ENCODE measurements at regions not wholly inside any gene's neighbourhood (a gene's known extent, or its start where the extent isn't known, plus 50 kb on each side); places are given as distances from the start of the nearest gene placed in this dataset.

GRCh38 chr21:35840949-35841348 is 219.4 kb downstream of the SETD4 start:
- Histone ChIP-seq H3K27ac (ENCODE audit: low read length) (no peak overlapping the region), H3K4me3 (ENCODE audit: low read length) (no peak overlapping the region), H3K4me1 (ENCODE audit: control insufficient read depth, insufficient read depth, low read length) (no peaks in the 10 kb centered on the region), H3K36me3 (ENCODE audit: control insufficient read depth, insufficient read depth, low read length) (no peaks in the 10 kb centered on the region), H3K27me3 (ENCODE audit: control insufficient read depth, insufficient read depth, low read length) (no peaks in the 10 kb centered on the region), H3K9me3 (ENCODE audit: control insufficient read depth, insufficient read depth, low read length) (no peaks in the 10 kb centered on the region)
- 66% methylated on average over 2 of the region's 2 CpGs for WGBS (ENCODE audit: insufficient coverage)
- intact Hi-C loops (cut with micrococcal nuclease) = loop anchor here (1.0 kb wide), 2 partner anchors 1096 to 1153 kb away; no protein-coding TSS in a partner anchor
- ATAC-seq (no peak), DNase-seq (no peak)
- H3K27me3 Mint-ChIP-seq (ENCODE audit: low read depth in 2 of 2) = peaks cover 6 to 7% of the 10 kb centered on the region in 2 donors
- TF ChIP-seq CTCF (IDR thresholded peaks at IDR 0.05) = no peak
- H3K36me3 Mint-ChIP-seq = no peaks in the 10 kb centered on the region
- H3K9me3 Mint-ChIP-seq = no peaks in the 10 kb centered on the region
- no peak overlapping the region for H3K4me3 Mint-ChIP-seq
- no peak overlapping the region for H3K27ac Mint-ChIP-seq
- H3K4me1 Mint-ChIP-seq = no peaks in the 10 kb centered on the region

GRCh38 chr21:35840197-35840799 is 220.0 kb downstream of the SETD4 start:
- H3K27ac ChIP-seq (ENCODE audit: low read length) = no peak overlapping the region
- ATAC-seq (peak in 1 of 3 donors; percentile 66), DNase-seq (peak; percentile 20 to 78)
- H3K4me1 Mint-ChIP-seq = no peaks in the 10 kb centered on the region
- H3K36me3 ChIP-seq (ENCODE audit: control insufficient read depth, insufficient read depth, low read length) = no peaks in the 10 kb centered on the region
- TF ChIP-seq CTCF (IDR thresholded peaks at IDR 0.05) = peak; percentile 81
- no peaks in the 10 kb centered on the region for H3K36me3 Mint-ChIP-seq
- H3K27me3 Mint-ChIP-seq (ENCODE audit: low read depth in 2 of 2) = peaks cover 2 to 7% of the 10 kb centered on the region in 2 donors
- no peaks in the 10 kb centered on the region for H3K9me3 Mint-ChIP-seq
- intact Hi-C loops (cut with micrococcal nuclease) = loop anchor here (1.0 kb wide), 2 partner anchors 1095 to 1152 kb away; no protein-coding TSS in a partner anchor
- 92% methylated on average over 2 of the region's 2 CpGs for WGBS (ENCODE audit: insufficient coverage)
- no peaks in the 10 kb centered on the region for H3K9me3 ChIP-seq (ENCODE audit: control insufficient read depth, insufficient read depth, low read length)
- H3K4me3 ChIP-seq (ENCODE audit: low read length) = no peak overlapping the region
- no peaks in the 10 kb centered on the region for H3K4me1 ChIP-seq (ENCODE audit: control insufficient read depth, insufficient read depth, low read length)
- H3K27ac Mint-ChIP-seq = no peak overlapping the region
- no peaks in the 10 kb centered on the region for H3K27me3 ChIP-seq (ENCODE audit: control insufficient read depth, insufficient read depth, low read length)
- no peak overlapping the region for H3K4me3 Mint-ChIP-seq

- no peaks in the 10 kb centered on the region for H3K36me3 ChIP-seq (ENCODE audit: control insufficient read depth, insufficient read depth, low read length)
- no peak for ATAC-seq
- H3K4me1 ChIP-seq (ENCODE audit: control insufficient read depth, insufficient read depth, low read length) = no peaks in the 10 kb centered on the region
- Mint-ChIP-seq H3K4me1 (no peaks in the 10 kb centered on the region), H3K9me3 (no peaks in the 10 kb centered on the region), H3K36me3 (no peaks in the 10 kb centered on the region), H3K4me3 (no peak overlapping the region), H3K27ac (no peak overlapping the region), H3K27me3 (ENCODE audit: low read depth in 2 of 2) (peaks cover 2 to 7% of the 10 kb centered on the region in 2 donors)
- H3K9me3 ChIP-seq (ENCODE audit: control insufficient read depth, insufficient read depth, low read length) = no peaks in the 10 kb centered on the region
- H3K27ac ChIP-seq (ENCODE audit: low read length) = no peak overlapping the region
- no peak overlapping the region for H3K4me3 ChIP-seq (ENCODE audit: low read length)
- H3K27me3 ChIP-seq (ENCODE audit: control insufficient read depth, insufficient read depth, low read length) = no peaks in the 10 kb centered on the region
- intact Hi-C loops (cut with micrococcal nuclease) = loop anchor here (10.0 kb wide), 1 partner anchor 64 kb away; no protein-coding TSS in a partner anchor
- WGBS (ENCODE audit: insufficient coverage) = 97% methylated on average over 6 of the region's 7 CpGs
- no peak for DNase-seq
- TF ChIP-seq CTCF (IDR thresholded peaks at IDR 0.05) = no peak
Observed at GRCh38 chr21:35838987-35839763, 221.2 kb downstream of the SETD4 start.

All from natural killer cell (primary cell).